GM10266 (cell line): ENCODE measurements at regions not wholly inside any gene's neighbourhood (a gene's known extent, or its start where the extent isn't known, plus 50 kb on each side); places are given as distances from the start of the nearest gene placed in this dataset.

Source experiments
- DNase-seq: peaks from one replicate; pipeline ENCODE4 v3.0.0; 2012; ENCODE audit errors: extremely low spot score
- TF ChIP-seq, protein P1 (sequence below): IDR thresholded peaks from 2 replicates; pipeline ENCODE4 v1.5.1; 2012; ENCODE audit warnings: mild to moderate bottlenecking, low read depth; ENCODE audit not compliant: control insufficient read depth, insufficient read depth; ENCODE audit errors: missing control alignments

DNA sequence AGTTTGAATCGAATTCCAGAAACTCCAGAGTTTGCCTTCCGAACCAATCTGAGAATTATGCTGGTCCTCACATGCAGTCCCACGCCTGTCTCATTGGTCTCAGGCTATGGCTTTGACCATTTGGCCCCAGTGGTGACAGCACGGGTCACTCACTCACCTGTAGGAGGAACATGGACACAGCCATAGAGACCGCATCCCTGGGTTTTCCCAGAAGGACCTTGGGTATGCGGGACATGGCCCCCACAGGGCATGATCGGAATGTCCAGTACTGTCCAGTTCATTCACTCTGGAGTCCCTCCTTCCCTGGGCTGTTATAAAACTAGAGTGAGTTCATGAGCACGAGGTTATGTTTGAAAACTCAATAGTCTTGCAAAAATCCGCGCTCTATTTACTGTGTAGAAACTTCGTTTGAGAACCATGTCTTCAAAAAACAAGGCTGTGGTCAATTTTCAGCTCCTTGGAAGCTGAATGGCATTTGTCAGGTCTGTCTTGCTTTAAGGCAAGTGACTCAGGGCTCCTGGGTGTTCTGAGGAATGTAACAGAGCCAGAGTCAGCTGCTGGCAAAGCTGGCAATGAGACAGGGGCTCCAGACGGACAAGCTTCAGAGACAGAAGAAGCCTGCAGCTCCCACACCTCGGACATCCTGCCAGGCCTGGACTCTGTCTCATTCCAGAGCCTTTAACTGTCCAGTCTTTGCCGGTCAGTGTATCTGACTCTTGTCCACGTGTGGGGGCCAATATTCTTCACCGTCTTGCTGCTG lies 86.7 kb upstream of the TMEM18 start:
- TF ChIP-seq, protein P1, sequence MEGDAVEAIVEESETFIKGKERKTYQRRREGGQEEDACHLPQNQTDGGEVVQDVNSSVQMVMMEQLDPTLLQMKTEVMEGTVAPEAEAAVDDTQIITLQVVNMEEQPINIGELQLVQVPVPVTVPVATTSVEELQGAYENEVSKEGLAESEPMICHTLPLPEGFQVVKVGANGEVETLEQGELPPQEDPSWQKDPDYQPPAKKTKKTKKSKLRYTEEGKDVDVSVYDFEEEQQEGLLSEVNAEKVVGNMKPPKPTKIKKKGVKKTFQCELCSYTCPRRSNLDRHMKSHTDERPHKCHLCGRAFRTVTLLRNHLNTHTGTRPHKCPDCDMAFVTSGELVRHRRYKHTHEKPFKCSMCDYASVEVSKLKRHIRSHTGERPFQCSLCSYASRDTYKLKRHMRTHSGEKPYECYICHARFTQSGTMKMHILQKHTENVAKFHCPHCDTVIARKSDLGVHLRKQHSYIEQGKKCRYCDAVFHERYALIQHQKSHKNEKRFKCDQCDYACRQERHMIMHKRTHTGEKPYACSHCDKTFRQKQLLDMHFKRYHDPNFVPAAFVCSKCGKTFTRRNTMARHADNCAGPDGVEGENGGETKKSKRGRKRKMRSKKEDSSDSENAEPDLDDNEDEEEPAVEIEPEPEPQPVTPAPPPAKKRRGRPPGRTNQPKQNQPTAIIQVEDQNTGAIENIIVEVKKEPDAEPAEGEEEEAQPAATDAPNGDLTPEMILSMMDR = no peak
- no peak for DNase-seq

DNA sequence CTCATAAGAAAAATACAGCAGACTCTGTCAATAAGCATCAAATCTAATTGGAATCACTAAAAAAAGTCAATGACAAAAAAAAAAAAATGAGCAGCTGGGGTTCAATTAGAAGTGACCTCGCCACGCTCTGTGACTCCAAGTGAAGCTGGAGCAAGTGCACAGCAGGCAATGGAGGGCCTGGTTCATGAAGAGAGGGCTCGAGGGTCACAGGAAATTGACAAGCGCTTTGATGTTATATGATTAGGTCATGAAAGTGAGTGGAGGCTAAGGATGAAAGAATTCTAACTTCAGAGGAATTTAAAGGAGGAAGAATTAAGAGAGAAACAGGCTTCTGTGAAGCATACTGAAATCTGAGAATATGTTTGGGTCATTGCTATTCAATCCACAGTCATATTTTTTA lies 85.4 kb upstream of the TMEM18 start:
- DNase-seq = no peak

DNA sequence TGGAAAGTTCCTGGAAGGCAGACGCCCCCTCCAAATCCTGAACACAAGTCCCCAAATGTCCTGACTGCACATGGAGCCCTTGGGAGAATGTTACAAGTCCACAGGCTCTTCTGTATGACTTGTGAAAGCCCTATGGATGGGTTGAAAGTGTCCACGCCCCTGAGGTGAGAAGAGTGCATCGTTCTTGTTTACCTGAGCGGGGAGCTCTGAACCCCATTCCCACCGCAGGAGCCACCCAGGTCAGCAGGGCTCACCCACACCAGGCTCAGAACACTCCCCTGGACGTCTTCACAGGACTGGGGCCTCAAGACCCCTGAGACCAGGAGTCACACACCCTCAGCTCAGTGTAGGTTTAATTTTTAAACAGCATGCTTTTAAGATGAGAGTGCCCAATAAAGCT lies 84.2 kb upstream of the TMEM18 start:
- TF ChIP-seq, protein P1 = no peak
- no peak for DNase-seq

More for the DNA sequence above, 85.4 kb upstream of the TMEM18 start:
- TF ChIP-seq, protein P1 = no peak

DNA sequence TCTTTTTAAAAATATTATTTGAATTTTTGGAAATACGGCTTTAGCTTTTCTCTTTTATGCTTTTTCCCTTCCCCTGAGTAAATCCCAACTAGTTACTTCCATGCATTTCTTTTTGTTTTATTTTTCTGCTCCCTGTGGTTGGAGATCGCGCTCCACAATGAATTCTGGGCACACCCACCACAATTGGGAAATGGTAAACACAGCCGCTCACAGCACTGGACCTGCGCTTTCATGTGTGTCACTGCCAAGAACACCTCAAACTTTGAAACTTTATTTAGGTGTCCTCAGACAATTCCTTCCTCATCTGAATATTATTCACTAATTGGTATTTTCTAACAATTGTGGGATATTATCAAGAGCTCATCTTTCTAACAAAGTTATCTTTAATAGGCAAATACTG lies 82.8 kb upstream of the TMEM18 start:
- TF ChIP-seq, protein P1 = no peak
- DNase-seq = no peak

DNA sequence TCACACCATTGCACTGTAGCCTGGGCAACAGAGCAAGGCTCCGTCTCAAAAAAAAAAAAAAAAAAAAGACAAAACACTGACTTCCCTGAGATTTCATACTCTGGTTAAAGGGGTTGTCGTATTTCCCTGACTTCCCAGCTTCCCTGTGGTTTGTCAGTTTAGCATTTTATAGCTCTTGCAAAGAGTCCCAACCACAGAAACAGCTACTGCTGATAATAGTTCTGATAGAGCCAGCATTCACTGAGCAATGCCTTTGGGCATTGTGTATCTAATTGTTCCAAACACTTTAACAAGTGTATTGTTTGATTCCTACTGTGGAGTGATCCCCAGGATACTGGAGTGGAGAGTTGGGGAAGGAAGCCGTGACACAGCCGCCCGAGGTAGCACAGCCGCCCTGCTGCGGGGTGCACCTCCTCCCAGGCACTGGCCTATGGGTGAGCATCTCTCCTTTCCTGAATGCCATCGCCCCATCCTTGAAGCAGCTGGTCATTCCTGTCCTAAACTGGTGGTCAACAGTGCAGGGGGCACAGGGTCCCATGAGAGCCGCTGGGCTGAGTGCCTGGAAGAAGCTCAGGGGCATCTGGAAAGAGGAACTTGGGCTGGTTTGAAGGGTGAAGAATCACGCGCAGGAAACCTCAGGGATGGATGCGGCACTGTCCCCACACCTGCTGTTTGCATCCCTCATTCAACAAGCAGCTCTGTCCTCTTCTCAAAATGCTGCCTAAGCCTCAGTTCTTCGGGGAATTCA lies 81.0 kb upstream of the TMEM18 start:
- TF ChIP-seq, protein P1 = no peak
- no peak for DNase-seq

DNA sequence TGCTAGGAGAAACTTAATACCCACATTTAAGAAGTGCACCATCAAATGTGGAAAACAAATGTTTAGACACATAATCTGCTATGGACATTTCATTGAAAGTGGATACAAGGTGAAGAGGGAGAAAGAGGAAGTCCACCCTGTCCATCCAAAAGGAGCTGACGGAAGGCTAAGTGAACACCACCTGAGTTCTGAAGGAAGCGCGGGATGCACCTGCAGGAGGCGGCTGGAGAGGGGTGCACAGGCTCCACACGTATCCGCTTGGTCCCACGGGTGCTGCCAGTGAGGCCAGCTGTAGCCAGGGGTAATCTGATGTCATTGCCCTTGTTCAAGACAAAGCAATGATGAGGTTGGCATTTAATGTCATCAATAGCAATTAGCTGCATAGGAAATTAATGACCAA lies 75.9 kb upstream of the TMEM18 start:
- TF ChIP-seq, protein P1 = no peak
- no peak for DNase-seq

DNA sequence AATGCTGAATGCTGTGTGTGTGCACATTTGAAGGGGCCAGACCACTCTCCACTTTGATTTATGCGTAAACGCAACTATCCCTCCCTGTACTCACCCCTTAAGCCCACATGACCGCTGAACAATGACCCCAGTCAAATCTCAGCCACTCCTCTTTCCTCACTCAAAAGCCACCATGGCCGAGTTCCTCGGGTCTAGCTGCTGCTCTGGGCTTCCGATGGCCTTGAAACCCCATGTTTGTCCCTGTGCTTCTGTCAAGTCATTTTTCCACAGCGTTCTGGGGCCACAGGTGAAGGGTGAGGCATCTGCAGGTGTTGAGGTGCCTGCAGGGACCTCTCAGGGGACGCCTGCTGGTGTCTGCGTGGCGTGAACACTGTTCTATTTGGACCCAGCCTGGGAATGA lies 74.3 kb upstream of the TMEM18 start:
- TF ChIP-seq, protein P1 = no peak
- DNase-seq = no peak
